Upper lobe of right lung (tissue), 1 donor: ENCODE measurements at regions not wholly inside any gene's neighbourhood (a gene's known extent, or its start where the extent isn't known, plus 50 kb on each side); places are given as distances from the start of the nearest gene placed in this dataset.
A peak's percentile ranks its signal among the peaks of the same experiment; 100 is the strongest.
"Not testable (repeated sequence)": the region's sequence is repeated elsewhere in the genome, so short reads cannot be mapped to it uniquely, and the experiment has no call there.

ENCODE experiments used
- ATAC-seq: fragments of 200-7000 bp; cut with Tn5 transposase; one replicate; pipeline ENCODE4 v1.9.1; 2020; ENCODE audit warnings: mild to moderate bottlenecking, moderate library complexity
- DNase-seq: peaks from one replicate; pipeline ENCODE4 v3.0.0-alpha.2; 2020
- H3K27ac ChIP-seq: fragments of 200-600 bp; one replicate; pipeline ENCODE4 v1.8.0; 2022
- H3K27me3 ChIP-seq: fragments of 200-600 bp; one replicate; pipeline ENCODE4 v1.8.0; 2022; ENCODE audit warnings: mild to moderate bottlenecking
- H3K36me3 ChIP-seq: fragments of 200-600 bp; one replicate; pipeline ENCODE4 v1.8.0; 2022
- H3K4me1 ChIP-seq: fragments of 200-600 bp; one replicate; pipeline ENCODE4 v1.8.0; 2022
- H3K4me3 ChIP-seq: fragments of 200-600 bp; one replicate; pipeline ENCODE4 v1.8.0; 2022; ENCODE audit warnings: mild to moderate bottlenecking
- H3K9me3 ChIP-seq: fragments of 200-600 bp; one replicate; pipeline ENCODE4 v1.8.0; 2022
- intact Hi-C: fragments of 100-400 bp; cut with DNase I; formaldehyde crosslinking; loops from one replicate; pipeline ENCODE4 v1.11.0; 2022
- TF ChIP-seq, protein P1 (sequence below): fragments of 200-600 bp; IDR thresholded peaks from one replicate; pipeline ENCODE4 v1.8.0; 2022; ENCODE audit warnings: antibody characterized with exemption
- donor health status: DM: no; HTN: yes; CAD: no; lungs with severe emphysema.

DNA sequence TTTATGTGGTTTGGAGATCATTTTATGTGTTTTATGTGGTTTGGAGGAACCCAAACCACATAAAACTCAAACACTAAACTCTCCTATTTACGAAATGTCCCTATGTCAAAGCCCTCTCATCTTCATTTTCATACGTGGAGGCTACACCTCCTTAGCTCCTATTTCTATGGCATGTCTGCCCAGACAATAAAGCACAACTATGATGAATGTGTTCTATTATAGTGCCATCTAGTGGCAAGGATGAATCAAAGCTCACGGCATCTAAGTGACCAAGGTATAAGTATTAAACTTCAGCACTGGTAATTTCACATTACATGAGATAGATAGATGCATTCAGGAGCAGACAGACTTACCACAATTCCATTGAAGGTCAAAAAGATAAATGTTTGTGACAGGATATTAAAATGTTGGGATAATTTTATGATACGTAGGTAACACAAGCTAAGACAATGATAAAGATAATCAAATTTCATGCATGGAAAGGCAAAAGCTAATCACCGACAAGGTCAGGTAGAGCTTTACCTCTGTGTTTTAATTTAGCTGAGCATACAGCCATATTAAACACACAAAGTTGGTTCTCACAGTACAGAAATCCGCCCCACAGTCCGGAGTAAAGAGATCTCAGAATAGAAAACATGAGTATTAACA lies 130.6 kb upstream of the FHIT start:
- H3K27me3 ChIP-seq: no peaks in the 10 kb centered on the region
- H3K36me3 ChIP-seq: no peaks in the 10 kb centered on the region
- intact Hi-C loops: no loop called here
- TF ChIP-seq, protein P1, sequence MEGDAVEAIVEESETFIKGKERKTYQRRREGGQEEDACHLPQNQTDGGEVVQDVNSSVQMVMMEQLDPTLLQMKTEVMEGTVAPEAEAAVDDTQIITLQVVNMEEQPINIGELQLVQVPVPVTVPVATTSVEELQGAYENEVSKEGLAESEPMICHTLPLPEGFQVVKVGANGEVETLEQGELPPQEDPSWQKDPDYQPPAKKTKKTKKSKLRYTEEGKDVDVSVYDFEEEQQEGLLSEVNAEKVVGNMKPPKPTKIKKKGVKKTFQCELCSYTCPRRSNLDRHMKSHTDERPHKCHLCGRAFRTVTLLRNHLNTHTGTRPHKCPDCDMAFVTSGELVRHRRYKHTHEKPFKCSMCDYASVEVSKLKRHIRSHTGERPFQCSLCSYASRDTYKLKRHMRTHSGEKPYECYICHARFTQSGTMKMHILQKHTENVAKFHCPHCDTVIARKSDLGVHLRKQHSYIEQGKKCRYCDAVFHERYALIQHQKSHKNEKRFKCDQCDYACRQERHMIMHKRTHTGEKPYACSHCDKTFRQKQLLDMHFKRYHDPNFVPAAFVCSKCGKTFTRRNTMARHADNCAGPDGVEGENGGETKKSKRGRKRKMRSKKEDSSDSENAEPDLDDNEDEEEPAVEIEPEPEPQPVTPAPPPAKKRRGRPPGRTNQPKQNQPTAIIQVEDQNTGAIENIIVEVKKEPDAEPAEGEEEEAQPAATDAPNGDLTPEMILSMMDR: peak; percentile 69
- H3K27ac ChIP-seq: no peak overlapping the region
- no peak overlapping the region for H3K4me3 ChIP-seq
- no peak for DNase-seq
- H3K9me3 ChIP-seq: no peaks in the 10 kb centered on the region
- no peaks in the 10 kb centered on the region for H3K4me1 ChIP-seq
- peak; percentile 89 for ATAC-seq

GRCh38 chr3:61387817-61388216 lies 136.6 kb upstream of the FHIT start:
- intact Hi-C loops: no loop called here
- Histone ChIP-seq H3K36me3 (no peaks in the 10 kb centered on the region), H3K27ac (no peak overlapping the region), H3K4me1 (no peaks in the 10 kb centered on the region), H3K4me3 (no peak overlapping the region), H3K27me3 (no peaks in the 10 kb centered on the region), H3K9me3 (no peaks in the 10 kb centered on the region)
- TF ChIP-seq, protein P1: no peak
- ATAC-seq: no peak
- no peak for DNase-seq

DNA sequence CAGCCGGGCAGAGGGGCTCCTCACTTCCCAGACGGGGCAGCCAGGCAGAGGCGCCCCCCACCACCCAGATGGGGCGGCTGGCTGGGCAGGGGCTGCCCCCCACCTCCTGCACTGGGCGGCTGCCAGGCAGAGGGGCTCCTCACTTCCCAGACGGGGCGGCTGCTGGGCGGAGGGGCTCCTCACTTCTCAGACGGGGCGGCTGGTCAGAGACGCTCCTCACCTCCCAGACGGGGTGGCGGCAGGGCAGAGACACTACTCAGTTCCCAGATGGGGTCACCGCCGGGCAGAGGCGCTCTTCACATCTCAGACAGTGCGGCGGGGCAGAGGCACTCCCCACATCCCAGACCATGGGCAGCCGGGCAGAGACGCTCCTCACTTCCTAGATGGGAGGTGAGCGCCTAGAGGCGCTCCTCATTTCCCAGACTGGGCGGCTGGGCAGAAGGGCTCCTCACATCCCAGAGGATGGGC lies 142.3 kb upstream of the FHIT start:
- H3K4me1 ChIP-seq, H3K4me3 ChIP-seq, H3K9me3 ChIP-seq, DNase-seq, H3K36me3 ChIP-seq, ATAC-seq, H3K27me3 ChIP-seq, intact Hi-C loops, H3K27ac ChIP-seq: not testable (repeated sequence)

- no peaks in the 10 kb centered on the region for H3K27me3 ChIP-seq
- no peak overlapping the region for H3K27ac ChIP-seq
- no peaks in the 10 kb centered on the region for H3K36me3 ChIP-seq
- no peaks in the 10 kb centered on the region for H3K9me3 ChIP-seq
- no peaks in the 10 kb centered on the region for H3K4me1 ChIP-seq
- ATAC-seq (no peak), DNase-seq (no peak)
- no peak overlapping the region for H3K4me3 ChIP-seq
- TF ChIP-seq, protein P1: no peak
- intact Hi-C loops: no loop called here
Measured at GRCh38 chr3:61401359-61401758, 150.1 kb upstream of the FHIT start.

GRCh38 chr3:61407397-61407796 lies 154.0 kb upstream of the PTPRG start:
- H3K27ac ChIP-seq: no peak overlapping the region
- H3K9me3 ChIP-seq: no peaks in the 10 kb centered on the region
- TF ChIP-seq, protein P1: no peak
- DNase-seq (no peak), ATAC-seq (no peak)
- no peaks in the 10 kb centered on the region for H3K27me3 ChIP-seq
- H3K4me3 ChIP-seq: no peak overlapping the region
- intact Hi-C loops: no loop called here
- H3K36me3 ChIP-seq: no peaks in the 10 kb centered on the region
- H3K4me1 ChIP-seq: no peaks in the 10 kb centered on the region

- TF ChIP-seq, protein P1: no peak
- Histone ChIP-seq H3K4me3 (no peak overlapping the region), H3K4me1 (no peaks in the 10 kb centered on the region), H3K27ac (no peak overlapping the region), H3K27me3 (no peaks in the 10 kb centered on the region), H3K9me3 (no peaks in the 10 kb centered on the region), H3K36me3 (no peaks in the 10 kb centered on the region)
- intact Hi-C loops: no loop called here
- DNase-seq (no peak), ATAC-seq (no peak)
Measured at GRCh38 chr3:61409638-61410037, 151.7 kb upstream of the PTPRG start.

DNA sequence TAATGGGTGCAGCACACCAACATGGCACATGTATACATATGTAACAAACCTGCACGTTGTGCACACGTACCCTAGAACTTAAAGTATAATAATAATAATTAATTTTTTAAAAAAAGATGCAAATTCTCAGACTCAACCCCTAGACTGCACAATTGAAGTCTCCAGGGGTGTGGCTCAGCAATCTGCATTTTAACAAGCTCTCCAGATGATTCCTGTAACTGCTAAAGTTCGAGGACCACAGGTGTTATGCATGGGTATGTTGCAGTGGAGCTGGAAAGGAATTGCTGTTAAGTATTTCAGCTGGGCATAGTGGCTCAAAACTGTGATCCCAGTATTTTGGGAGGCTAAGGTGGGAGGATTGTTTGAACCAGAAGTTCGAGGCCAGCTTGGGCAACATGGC lies 151.0 kb upstream of the PTPRG start:
- DNase-seq, H3K27me3 ChIP-seq, H3K27ac ChIP-seq, H3K4me3 ChIP-seq, intact Hi-C loops, H3K36me3 ChIP-seq, ATAC-seq, H3K9me3 ChIP-seq, H3K4me1 ChIP-seq: not testable (repeated sequence)
